ENCODE measurements at regions not wholly inside any gene's neighbourhood (a gene's known extent, or its start where the extent isn't known, plus 50 kb on each side); places are given as distances from the start of the nearest gene placed in this dataset.

DNA sequence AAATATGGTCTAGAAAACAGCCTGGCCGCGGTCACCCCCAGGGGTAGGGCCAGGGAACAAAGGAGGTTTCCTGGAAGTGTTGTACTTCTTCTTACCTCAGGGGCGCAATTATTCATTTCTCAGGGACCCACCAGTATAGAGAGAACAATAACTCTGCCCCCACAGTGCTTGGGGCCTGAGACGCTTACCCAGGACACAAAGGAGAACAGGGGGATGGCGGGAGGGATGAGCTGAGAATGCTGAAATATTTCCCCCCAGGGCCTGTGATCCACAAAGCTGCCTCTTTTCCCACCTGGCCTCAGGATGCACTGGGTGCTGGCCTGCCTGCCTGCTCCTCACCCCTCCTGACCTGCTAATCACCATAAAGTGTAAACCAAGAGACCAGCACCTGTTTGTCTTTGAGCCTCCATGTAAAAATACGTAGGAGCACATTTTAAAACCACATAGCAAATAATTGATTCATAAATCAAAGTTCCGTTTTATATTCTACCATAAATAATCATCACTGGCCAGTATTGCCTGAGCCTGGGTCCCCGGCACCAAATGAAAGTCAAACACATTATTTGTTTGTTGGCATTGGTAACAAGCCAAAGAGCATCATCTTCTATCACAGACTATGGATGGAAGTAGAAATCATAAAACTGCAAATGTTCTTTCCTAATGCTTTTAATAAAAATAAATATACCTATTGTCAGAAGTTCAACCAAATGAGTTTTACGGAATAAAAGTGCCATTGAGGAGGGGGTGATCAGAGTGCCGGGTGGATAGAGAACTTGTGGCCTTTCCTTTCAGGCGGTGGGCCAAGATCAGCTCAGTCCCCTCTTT lies 67.3 kb upstream of the RMDN2 start:
- TF ChIP-seq, protein P1, sequence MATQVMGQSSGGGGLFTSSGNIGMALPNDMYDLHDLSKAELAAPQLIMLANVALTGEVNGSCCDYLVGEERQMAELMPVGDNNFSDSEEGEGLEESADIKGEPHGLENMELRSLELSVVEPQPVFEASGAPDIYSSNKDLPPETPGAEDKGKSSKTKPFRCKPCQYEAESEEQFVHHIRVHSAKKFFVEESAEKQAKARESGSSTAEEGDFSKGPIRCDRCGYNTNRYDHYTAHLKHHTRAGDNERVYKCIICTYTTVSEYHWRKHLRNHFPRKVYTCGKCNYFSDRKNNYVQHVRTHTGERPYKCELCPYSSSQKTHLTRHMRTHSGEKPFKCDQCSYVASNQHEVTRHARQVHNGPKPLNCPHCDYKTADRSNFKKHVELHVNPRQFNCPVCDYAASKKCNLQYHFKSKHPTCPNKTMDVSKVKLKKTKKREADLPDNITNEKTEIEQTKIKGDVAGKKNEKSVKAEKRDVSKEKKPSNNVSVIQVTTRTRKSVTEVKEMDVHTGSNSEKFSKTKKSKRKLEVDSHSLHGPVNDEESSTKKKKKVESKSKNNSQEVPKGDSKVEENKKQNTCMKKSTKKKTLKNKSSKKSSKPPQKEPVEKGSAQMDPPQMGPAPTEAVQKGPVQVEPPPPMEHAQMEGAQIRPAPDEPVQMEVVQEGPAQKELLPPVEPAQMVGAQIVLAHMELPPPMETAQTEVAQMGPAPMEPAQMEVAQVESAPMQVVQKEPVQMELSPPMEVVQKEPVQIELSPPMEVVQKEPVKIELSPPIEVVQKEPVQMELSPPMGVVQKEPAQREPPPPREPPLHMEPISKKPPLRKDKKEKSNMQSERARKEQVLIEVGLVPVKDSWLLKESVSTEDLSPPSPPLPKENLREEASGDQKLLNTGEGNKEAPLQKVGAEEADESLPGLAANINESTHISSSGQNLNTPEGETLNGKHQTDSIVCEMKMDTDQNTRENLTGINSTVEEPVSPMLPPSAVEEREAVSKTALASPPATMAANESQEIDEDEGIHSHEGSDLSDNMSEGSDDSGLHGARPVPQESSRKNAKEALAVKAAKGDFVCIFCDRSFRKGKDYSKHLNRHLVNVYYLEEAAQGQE (IDR thresholded peaks at IDR 0.05): no peak
- TF ChIP-seq, protein P2, sequence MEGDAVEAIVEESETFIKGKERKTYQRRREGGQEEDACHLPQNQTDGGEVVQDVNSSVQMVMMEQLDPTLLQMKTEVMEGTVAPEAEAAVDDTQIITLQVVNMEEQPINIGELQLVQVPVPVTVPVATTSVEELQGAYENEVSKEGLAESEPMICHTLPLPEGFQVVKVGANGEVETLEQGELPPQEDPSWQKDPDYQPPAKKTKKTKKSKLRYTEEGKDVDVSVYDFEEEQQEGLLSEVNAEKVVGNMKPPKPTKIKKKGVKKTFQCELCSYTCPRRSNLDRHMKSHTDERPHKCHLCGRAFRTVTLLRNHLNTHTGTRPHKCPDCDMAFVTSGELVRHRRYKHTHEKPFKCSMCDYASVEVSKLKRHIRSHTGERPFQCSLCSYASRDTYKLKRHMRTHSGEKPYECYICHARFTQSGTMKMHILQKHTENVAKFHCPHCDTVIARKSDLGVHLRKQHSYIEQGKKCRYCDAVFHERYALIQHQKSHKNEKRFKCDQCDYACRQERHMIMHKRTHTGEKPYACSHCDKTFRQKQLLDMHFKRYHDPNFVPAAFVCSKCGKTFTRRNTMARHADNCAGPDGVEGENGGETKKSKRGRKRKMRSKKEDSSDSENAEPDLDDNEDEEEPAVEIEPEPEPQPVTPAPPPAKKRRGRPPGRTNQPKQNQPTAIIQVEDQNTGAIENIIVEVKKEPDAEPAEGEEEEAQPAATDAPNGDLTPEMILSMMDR (IDR thresholded peaks at IDR 0.05; ENCODE audit: low read depth, low read length, missing input control): no peak
- TF ChIP-seq, protein P3, sequence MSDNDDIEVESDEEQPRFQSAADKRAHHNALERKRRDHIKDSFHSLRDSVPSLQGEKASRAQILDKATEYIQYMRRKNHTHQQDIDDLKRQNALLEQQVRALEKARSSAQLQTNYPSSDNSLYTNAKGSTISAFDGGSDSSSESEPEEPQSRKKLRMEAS (IDR thresholded peaks at IDR 0.05): no peak
- no peak for TF ChIP-seq JUND (IDR thresholded peaks at IDR 0.05)
- no peak for TF ChIP-seq EGR1 (IDR thresholded peaks at IDR 0.05; ENCODE audit: low read depth in 2 of 2)
- TF ChIP-seq, protein P4, sequence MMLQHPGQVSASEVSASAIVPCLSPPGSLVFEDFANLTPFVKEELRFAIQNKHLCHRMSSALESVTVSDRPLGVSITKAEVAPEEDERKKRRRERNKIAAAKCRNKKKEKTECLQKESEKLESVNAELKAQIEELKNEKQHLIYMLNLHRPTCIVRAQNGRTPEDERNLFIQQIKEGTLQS (IDR thresholded peaks at IDR 0.05): no peak
- no peak for TF ChIP-seq YY1 (IDR thresholded peaks at IDR 0.05)
- no peak for TF ChIP-seq RAD21 (IDR thresholded peaks at IDR 0.05)
